NCI-H1417 treated with DMSO at 0.1 percent for 48 hours (cell line): ENCODE measurements at regions not wholly inside any gene's neighbourhood (a gene's known extent, or its start where the extent isn't known, plus 50 kb on each side); places are given as distances from the start of the nearest gene placed in this dataset.

ENCODE experiments used
- DNase-seq: peaks from one replicate; lab custom pipeline; 2025; lab: John Stamatoyannopoulos, UW

DNA sequence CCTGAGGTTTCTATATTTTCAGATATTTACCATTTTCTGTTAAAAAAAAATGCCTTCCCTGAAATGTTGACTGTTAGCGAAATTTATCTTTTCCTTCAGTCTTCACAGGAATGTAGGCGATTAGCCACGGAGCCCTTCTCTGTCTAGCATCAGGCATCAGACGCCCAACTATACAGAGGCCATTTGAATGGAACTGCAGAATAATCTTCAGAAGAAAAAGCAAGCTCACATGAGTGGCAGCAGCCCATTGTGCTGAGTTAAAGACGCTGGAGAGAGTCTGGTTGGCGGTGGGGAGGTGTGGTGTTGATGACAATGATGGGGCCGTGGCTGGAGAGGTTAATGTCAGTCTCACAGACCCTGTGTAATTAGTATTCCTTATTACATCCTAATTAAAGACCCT, 196.8 kb upstream of the LEF1 start:
- DNase-seq: no peak

DNA sequence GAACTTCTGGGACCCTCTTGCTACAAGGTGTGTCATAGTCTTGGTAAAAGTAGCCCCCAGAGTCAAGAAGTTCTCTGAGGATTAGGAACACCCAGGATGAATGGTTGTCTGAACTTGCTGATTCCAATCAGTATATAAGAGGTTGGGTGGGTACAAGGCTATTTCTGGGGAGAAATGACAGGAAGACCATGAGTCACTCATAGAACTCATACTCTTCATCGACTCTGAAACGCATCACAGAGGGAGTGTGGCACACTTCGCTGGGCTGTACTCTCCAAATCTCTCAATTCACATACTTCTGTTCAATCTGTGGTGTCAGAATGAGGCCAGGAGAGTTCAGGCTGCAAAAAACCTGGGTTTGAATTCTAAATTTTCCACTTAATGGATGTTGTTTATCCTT, 193.2 kb upstream of the LEF1 start:
- DNase-seq: no peak

DNA sequence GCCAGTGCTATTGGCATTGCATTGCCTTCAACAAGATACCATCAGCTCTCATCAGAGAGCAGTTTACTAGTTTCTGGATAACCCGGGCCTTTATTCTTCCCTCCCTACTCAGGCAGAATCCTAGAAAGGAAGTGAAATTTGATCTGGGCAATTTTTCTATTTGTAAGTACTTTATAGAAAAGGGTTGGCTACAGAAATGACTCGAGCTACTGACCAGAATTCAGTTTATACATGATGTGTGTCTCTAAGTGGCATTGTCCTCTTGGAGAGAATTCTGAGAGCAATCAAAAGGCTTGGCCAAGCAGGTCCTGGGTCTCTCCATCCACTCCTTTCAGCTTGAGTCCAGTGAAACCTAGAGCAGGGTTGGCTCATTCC, 192.7 kb upstream of the LEF1 start:
- no peak for DNase-seq

DNA sequence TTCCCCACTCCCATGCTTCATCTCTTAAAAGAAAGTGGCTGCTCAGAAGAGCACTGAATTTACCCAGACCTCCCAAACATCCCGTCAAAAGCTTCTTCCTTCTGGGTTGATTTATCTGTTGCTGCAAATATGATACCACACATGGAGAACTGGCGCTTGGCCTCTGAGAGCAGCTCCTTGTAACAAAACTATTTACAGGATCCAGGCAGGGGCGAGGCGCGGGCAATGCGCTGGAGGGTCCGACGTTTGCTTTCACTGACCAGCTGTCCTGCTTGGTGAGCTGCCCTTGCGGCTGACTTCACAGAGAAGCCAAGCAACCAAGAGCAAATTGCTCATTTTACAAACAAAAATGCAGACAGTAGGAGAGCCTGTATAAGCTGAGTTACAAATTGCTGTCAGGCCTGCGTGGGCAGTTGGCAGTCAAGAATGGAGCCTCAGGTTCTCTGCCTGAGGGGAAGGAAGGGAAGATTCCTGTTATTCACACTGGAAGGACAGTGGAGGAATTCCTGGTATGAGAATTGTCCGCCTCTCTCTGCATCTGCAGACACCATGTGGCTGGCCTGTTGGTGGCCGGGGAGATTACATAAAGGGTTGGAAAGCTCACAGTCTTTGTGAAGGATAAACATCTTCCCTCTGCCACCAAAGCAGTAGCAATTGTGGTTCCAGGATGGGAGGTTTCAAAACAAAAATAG, 192.2 kb upstream of the LEF1 start:
- DNase-seq: no peak

DNA sequence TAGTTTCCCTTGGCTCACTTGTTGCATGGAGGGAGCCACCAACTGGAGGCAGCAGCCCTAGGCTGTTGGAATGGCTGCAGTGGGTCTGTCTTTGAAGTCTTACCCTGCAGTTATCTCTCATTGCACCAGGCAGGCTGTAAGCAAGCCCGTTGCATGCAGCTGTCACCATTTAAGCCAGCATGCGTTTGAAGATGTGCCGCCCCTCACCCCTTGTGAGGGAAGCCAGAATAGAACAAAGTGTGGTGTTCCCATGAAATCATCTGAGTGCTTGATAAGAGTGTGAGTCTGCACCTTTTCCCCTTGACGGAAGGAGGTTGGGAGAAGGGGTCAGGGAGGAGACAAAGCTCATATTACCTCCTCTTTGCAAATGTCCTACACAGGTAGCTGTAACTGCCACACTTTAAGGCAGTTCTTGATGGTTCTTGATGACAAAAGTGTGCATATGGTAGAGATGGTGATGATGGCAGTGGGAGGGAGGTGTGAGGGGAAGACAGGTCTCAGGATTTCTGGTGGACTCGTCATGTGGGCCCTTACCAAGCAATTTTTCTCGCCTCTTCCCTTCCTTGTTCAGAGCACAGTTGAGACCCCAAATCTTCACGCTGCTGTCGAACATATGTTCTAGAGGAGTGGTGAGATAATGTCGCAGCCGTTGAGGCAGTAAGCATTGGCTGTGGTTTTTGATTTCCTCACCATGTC, 191.4 kb upstream of the LEF1 start:
- DNase-seq: no peak

DNA sequence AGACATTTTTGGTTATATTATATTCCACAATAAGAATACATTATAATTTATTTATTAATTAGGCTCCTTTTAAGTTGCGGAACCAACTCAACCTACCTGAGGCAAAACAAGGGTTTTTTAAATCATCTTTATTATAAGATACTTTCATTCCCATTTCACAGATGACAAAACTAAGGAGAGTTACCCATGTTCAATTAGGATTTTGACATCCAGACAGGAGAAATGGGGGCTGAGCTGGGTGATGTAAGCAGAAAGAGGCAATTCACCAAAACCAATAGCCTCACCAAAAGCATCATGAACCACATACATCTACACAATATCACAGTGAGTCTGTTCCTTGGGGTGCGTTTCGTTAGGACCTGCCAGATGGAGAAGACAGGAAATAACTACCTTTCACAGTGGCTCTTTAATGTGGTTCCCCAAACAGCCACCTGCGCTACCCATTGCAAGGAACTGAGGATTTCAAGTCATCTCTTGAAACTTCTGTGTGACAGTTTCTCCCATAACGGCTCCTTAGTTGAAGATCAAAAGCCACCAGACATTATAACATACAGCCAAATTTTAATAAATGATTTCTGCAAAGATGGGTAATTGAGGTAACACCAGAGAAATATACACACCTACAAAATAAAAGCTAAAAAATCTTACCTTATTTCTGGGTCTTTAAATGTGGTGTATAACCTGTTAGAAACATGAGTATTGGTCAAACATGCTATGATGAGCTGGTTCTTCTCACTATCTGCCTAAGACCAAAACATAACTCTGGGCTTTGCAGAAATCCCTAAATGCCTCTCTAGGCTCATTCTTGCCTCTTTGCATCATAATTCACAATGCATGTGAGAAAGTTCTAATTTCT, 190.6 kb upstream of the LEF1 start:
- DNase-seq: no peak

DNA sequence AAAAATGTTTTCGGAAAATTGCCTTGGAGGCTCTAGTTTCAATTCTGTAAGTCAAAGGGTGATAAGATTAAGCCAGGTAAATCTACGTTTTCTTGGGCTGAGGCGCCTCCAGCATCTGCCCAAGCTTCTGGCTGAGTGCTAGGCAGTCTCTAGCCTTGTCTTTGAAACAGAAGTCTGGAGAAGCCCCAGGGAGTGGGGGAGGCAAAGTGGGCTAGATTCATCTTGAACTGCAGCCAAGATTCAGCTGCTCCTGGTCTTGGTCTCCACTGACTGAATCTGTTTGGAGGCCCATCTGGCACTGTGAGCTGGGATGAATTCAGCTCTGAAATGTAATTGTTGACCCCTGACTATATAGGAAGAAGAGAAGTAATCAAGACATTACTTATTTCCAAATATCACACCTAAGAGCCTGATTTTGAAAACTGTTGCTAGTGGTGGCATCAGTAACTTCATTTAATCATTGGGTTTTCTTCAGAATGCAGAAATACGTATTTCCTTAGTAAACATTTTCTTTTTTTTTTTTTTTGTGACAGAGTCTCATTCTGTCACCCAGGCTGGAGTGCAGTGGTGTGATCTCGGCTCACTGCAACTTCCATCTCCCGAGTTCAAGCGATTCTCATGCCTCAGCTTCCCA, 187.3 kb upstream of the LEF1 start:
- no peak for DNase-seq

DNA sequence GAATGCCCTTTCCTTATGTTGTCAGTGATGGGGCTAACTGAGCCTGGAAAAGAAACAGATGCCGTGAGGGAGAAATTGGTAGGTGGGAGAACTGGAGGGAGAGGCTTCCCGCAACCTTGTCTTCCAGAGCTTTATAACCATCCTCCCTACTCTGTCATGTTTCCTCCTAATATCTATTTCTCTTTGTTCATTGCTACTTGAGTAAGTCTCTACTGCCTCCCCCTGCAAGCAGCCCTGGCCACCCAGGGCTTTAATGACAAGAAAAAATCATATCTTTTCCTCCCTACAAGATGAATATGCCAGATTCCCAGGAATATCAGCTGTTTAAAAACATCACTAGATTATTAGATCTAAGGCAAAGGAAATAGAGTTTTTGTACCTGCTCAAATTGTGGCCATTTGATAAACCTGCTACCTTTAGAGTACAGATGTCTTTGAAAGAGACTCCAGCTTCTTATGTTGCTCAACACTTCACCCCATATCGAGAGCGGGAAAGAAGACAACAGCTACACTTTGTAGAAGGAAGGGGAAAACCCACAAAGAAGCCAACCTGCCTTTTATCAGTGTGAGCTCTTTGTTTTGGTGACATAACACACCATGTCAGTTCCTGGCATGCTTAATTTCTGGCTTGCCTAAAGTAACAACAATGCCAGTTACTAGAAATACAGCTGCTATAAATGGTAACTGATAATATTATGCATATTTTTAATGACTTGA, 186.6 kb upstream of the LEF1 start:
- no peak for DNase-seq

DNA sequence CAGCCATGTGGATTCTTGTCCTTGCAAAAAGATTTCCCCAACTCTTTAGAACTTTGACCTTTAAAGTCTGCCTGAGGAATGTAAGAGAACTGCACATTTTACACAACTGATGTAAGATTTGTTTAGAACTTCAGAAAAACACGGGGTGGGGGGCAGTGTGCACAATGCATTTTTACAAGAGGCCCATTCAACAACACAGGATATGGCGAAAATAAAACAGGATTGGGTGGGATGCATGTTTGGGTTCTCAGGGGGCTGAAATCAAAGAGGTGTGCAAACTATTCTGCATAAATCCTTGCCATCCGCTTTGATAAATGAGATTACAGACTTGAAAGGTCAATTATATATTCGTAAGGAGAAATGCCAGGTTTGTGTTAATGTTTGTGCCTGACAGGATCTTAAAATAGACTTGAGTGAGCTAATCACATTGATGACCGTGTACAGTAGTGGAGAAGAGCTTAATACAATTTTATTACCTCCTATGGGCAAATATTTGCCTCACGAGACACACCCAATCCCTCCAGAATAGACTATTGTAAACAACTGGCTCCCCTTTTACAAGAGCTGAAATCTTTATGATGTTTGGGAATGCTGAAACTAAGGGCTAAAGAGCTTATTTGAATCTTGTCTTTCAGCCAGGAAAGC, 184.1 kb upstream of the LEF1 start:
- no peak for DNase-seq

DNA sequence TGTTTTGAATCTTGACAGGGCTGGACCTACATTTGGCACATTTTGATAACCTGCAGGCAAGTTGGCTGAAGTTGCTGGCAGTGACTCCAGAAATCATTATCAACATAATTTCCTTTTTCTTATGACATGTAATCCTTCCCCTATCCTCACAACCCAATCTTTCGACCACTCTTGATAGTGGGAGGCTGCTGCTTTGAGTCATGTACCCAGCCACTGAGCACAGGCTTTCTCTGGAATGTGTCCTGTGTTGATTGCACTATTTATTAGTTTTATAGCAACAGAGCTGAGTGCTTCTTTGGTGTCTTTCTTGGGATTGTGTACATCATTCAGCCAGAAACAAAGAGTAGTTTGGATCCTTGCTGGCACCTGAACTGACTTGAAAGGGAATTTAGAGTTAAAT, 183.1 kb upstream of the LEF1 start:
- DNase-seq: no peak

DNA sequence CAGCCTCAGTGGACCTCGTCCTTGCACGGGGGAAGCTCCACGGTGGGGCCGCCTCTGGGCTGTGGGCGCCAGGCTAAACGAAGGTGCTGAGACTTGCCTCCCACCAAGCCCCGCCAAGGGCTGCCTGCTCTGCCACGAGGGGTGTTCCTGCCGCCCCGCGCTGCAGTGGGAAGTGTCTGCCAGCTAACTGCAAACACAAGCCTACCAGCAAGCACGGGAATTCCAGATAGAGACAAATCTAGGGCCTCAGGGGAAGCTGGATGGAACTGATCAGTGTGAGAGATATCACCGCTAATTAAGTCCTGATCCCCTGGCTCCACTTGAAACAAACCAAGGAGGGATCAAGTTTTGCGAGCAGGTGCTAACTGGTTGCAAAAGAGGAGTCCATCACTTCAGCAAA, 181.6 kb upstream of the LEF1 start:
- DNase-seq: no peak

DNA sequence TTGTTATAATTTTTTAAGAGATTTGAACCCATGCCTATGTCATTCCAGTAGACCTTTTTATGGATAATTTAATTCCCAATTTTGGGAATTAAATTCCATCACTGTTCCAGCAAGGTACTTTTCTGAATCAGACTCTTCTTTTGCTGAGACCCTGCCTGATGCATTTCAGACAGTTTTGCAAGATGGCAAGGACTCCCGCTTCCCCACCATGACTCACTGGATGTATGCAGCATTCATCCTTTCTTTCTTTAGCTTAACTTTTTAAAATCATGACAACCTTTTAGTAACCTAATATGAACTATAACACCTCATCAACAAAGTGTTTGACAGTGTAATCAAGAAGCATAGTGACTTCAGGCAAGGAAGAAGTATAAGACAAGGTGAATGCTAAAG, 178.1 kb upstream of the LEF1 start:
- DNase-seq: no peak

DNA sequence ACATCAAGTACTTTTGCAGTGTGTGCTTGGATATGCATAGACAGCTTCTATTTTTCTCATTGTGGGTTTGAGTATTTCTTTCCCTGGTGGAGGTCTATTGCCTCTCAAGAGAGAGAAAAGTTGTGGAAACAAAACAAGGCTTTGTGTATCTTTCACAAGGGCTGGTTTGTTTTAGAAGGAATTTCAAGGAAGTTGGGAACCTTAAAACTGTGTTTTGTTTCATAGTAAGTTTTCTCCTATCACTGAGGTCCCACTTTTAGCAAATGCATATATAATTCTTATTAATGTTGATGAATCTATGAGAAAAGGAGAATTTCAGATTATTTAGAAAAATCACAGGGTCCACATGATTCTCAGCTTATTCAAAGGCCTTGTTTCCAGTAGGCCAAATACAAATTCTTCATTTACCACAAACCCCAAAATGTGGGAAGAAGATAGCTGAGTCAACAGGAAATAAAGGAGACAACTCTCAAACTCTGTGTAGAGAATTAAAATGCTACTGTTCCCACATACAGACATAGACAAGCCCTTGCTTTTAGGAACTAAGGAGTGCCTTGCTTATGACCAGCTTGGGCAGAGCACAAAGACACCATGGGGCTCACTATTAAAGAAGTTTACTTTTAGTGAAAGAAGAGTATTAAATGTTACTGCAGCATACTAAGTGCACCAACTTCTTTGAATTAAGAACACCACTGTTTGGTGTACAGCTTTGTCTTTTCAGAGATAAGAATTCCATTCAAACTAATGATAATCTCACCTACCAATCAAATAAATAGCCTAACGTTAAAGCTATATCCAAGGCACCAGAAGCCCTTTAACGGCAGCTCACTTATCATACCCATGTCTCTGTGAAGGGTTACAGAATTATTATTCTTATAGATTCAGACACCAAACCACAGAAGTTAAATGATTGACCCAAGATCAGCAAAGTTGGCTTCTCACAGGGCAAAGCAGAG, 177.4 kb upstream of the LEF1 start:
- no peak for DNase-seq

DNA sequence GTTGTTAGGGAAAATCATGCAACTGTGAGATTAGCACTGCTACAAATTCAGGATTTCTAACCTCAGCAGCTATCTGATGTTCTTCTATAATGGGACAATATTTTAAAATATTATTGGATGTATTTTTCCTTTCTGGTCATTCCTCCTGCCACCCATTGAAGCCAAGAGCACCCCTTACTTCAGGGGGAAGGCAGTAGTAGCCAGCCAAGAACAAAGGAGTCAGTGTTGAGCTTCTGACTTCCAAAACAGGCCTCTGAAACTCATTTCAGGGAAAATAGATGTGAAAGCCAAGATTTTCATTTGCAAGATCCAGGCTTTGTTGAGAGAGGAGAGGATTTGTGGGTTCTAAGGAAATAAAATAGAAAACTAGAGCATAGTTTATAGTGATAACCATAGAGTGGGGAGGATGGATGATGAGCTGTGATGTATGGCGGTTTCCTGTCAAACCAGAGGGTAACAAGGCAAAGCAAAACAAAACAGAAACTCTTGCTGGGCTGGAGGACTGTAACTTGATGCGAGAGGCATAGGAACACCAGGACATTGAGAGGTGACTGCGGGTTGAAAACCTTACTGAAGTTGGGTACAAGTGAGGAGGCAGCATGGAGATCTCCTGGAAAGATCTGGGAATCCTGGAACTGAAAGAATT, 173.7 kb upstream of the LEF1 start:
- DNase-seq: no peak

DNA sequence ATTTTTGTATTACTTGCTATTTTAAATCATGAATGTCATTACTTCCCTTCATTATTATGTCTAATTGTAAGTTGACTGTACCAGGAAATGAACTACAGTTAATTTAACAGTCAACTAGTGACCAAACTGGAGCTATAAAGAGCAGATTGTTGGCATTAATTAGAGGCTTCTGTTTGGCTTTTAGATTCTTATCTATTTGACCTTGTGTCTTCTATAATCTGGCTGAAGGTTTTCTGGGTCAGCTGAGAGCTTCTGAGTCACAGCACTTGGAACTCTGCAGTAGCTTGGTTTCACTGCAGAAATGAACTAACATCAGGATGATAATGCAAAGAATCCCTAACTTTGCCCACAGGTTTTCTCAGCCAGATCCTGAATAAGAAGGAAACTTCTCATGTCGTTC, 169.2 kb upstream of the LEF1 start:
- no peak for DNase-seq

DNA sequence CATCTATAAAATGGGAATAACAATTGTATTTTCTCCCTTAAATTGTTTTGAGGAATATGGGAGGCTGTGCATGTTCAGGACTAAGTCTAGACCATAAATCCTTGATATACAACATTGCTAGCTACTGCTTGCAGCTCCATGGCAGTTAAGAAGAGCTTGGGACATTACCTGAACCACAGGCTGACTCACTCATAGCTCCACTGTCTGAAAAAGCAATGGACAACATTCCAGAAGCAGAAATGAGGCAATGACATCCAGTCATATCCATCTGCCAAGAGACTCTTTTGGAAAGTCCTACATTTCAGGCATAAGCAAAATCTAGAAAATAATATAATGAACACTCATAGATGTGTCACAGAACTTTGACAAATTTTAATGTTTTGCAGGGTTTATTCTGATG, 167.3 kb upstream of the LEF1 start:
- DNase-seq: no peak

DNA sequence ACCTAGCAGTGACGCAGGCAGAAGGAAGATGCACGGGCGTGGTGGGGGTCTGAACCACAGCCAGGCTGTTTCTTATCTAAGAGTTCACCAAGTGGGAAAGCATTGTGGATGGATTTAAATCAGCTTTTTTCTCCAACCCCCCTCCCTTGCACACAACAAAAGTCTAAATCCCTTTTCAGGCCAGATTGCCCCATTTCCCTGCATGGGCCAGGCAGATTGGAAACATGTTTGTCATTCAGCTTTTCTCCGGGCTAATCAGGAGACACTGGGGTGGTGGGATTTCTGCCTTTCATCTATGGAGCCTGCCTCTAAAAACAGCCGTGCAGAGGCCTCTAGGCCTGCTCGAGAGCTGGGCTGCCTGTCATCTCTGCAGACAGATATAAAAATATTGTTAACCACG, 166.3 kb upstream of the LEF1 start:
- DNase-seq: no peak

DNA sequence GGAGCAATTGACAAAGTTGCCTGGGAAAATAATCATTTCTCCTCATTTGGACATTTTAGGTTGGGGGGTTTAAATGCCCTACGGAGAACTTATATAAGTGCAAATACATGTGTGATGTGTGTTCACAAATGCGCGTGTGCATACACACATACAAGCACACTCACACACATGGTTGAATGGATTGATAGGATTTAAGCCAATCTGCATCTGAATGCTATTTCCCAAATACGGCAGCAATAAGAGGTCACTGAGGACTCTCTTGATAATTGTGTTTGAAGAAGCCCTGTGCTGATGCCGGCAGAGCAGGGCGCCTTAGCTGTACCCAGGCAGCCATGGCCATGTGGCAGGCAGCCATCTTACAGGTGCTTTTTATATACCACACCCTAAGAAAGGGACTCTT, 165.3 kb upstream of the LEF1 start:
- DNase-seq: no peak

DNA sequence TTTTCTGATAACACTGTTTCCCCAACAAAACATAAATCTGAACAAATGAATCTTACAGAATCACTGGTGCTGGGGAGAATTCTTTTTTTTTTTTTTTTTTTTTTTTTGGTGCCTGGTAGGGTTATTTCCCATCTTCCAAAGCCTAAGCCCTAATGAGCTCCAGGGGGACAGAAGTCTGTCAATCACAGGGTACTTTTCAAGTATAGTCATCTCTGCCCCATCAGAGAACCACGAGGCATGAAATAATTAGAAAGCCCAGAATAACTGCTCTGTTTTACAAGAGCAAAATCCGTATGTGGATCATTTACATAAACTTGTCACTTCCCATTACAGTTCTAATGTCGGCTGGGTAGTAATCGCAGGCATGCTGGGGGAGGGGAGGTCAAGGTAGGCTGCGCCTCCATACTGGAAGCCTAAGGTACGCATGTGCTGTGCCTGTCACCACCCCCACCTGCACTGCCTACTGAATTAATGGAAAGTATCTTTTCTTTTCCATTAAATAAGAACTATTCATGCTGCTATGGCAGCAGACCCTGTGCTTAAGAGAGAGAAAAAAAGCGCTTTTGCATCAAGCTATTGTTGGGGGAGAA, 164.7 kb upstream of the LEF1 start:
- no peak for DNase-seq
